ENCODE measurements at regions not wholly inside any gene's neighbourhood (a gene's known extent, or its start where the extent isn't known, plus 50 kb on each side); places are given as distances from the start of the nearest gene placed in this dataset.

GRCh38 chr3:106008766-106009165 is 140.0 kb upstream of the CBLB start:
- TF ChIP-seq CTCF (IDR thresholded peaks at IDR 0.05) = no peak
- no peak for TF ChIP-seq POLR2A (IDR thresholded peaks at IDR 0.05)
- TF ChIP-seq POLR2AphosphoS5 (IDR thresholded peaks at IDR 0.05) = no peak

Measured in transverse colon (tissue), 4 donors.